GM12874 (cell line): ENCODE measurements at regions not wholly inside any gene's neighbourhood (a gene's known extent, or its start where the extent isn't known, plus 50 kb on each side); places are given as distances from the start of the nearest gene placed in this dataset.

ENCODE experiments used
- CTCF ChIP-seq: IDR thresholded peaks from 2 replicates; pipeline ENCODE4 v1.5.1; 2011; ENCODE audit warnings: low read depth, mild to moderate bottlenecking, control low read depth, low read length, moderate library complexity; ENCODE audit not compliant: insufficient read depth

GRCh38 chr2:120922571-120923332 lies 187.1 kb downstream of the GLI2 start:
- no peak for TF ChIP-seq CTCF

- no peak for TF ChIP-seq CTCF
These were observed 187.8 kb downstream of the GLI2 start for GRCh38 chr2:120923426-120923825.

GRCh38 chr2:120924924-120925323 lies 189.3 kb downstream of the GLI2 start:
- no peak for TF ChIP-seq CTCF

- TF ChIP-seq CTCF: no peak
These were observed 191.0 kb downstream of the GLI2 start for GRCh38 chr2:120926463-120927264.

GRCh38 chr2:120927265-120927628 lies 191.6 kb downstream of the GLI2 start:
- TF ChIP-seq CTCF: no peak

- TF ChIP-seq CTCF: no peak
These were observed 194.2 kb downstream of the GLI2 start for GRCh38 chr2:120929829-120930228.

GRCh38 chr2:120930236-120930635 lies 194.6 kb downstream of the GLI2 start:
- no peak for TF ChIP-seq CTCF
